ENCODE measurements at regions not wholly inside any gene's neighbourhood (a gene's known extent, or its start where the extent isn't known, plus 50 kb on each side); places are given as distances from the start of the nearest gene placed in this dataset.

DNA sequence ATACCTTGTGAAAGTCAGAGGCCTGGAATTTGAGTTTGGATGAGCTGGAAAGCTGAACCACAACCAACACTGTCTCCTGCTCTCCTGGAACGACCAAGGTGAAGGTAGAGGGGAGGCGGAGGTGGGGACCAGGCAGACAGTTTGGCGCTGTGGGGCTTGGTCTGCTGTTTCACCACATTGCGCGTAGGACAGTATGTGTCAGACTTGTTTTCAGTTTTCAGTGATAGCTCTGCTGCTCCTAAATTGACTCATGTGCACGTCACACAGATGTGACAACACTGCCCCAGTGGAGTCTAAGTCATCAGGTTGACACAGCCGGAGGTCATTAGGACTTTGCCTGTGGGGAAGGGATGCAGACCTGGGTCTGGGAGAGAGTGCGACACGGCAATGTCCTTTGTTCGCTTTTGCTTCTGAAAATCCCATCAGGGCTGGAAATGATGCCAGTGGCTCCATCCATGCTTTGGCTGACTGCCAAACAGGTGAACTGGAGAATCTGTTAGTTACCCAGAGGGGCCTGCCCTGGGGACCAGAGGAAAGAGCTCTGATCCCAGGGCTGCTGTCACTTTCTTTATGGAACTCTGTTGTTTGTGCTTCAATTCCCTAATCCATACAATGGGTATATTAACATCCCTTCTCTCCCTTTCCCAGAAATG, 255.5 kb downstream of the CDC5L start:
- no peak for DNase-seq

- no peak for DNase-seq
These were observed 257.8 kb downstream of the CDC5L start for GRCh38 chr6:44645276-44645675.

DNA sequence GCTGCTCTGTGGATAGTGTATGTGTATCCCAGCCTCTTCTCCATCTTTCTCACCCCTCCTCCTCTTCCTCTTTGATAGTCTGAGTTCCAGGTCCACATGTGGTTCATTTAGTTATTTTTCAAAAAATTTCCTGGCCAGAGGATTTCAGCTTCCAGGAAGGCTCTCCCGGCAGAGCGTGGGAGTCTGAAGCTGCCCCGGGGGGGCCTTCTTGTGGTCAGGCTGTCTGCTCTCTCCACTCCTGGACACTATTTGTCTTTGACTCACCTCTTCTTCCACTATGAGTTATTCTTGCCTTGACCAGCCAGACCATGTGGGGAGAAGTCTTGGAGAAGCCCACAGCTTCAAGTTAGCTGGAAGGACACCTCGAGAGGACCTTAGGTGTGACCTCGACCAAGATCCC, 258.8 kb downstream of the CDC5L start:
- DNase-seq, result no peak

- DNase-seq, result no peak
These were observed 262.0 kb downstream of the CDC5L start for GRCh38 chr6:44649365-44650025.

DNA sequence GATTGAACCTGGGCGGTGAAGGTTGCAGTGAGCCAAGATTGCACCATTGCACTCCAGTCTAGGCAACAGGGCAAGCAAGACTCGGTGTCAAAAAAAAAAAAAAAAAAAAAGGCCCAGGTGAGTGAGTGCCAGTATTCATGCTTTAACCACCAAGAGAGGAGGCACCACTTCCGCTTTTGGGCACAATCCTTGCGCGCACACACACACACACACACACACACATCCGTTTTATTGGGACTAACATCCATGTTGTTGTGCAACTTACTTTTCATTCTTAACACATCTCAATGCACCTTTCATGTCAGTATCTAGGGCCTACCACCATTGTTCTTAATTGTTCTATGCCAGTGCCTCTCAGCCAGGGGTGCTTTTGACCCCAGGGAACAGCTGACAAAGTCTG, 263.0 kb downstream of the CDC5L start:
- no peak for DNase-seq

- no peak for DNase-seq
These were observed 263.4 kb downstream of the CDC5L start for GRCh38 chr6:44650947-44651346.

DNA sequence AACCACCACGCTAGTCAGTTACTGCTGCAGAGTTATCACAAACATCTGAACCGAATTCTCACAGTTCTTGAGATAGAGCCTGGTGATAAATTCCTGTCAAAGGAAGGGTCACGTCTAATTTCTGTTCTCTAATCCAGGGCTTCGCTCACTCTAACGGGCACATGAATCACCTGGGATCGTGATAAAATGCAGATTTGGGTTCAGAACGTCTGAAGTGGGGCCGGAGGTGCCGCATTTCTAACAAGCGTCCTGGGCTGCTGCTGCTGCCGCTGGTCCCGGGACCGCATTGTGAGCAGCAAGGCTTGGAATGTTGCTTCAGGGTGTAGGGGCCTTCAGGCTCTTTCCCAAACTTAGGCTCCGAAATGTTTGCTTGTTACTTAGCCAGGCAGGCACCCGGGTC, 264.1 kb downstream of the CDC5L start:
- DNase-seq, result no peak

DNA sequence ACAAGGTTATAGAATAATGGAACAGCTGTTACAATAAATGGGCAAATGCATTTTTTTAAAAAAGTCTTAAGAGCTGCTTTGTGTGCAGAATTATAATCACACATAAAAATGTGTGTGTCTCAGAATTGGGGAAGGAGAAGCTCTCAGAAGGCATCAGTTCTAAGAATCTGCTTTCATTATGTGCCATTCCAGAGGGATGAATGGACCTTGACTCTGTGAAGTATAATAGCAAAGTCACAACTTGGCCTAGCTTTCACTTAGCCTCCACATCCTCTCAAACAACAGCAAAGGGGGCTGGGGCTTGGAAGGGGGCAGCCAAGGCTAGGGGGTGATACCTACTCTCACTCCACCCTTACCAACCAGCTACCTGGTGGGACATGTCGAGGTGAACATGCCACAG, 265.0 kb downstream of the CDC5L start:
- no peak for DNase-seq

GRCh38 chr6:44653091-44653490, 265.6 kb downstream of the CDC5L start:
- no peak for DNase-seq

GRCh38 chr6:44653761-44654218, 266.3 kb downstream of the CDC5L start:
- no peak for DNase-seq

GRCh38 chr6:44655412-44656342, 268.2 kb downstream of the CDC5L start:
- no peak for DNase-seq

- no peak for DNase-seq
These were observed 269.2 kb downstream of the CDC5L start for GRCh38 chr6:44656691-44657090.

DNA sequence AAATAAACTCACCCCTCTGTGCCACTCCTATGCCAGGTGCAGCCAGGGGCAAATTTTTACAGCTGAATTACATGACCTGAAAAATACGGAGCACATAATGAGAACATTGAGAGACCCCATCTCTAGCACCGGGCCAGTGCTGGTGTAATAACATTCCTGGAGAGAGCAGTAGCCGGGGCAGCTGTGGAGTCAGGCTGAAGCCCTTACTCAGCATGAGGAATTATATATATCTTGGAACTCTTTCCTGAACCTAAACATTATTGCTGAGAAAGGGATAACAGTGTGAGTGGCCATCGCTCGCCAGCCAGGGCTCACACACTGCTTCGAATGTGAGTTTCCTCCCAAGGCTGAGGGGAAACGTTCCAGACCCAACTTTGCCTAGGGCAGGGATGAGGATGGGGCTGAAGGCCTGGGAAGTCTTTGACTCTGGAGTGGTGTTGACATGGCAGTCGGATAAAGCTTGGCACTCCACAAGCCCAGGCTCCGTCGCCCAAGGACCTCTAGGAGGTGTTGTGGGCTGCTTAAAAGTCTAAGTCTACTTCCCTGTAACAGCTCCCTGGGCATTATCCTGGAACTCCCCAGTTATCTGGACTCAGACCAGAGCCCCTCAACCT, 269.8 kb downstream of the CDC5L start:
- DNase-seq, result no peak

GRCh38 chr6:44658571-44658970, 271.1 kb downstream of the CDC5L start:
- no peak for DNase-seq

DNA sequence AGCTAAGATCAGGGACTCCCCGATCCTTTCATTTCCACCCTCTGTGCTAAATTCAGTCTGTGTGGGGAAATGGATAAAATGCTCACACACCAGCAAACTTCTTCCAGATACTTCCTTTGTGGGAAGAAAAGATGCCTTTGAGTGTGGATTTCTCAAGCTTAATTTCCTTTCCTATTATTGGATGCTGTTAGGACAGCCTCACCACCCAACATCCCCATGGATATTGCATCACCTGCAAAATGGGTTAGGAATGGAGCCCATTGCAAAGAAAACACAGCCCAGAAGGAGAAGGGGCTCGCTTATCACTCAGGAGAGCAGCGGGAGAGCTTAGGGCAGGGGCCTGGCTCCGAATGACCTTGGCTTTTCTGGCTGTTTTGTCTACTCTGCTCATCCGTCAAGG, 272.2 kb downstream of the CDC5L start:
- no peak for DNase-seq

DNA sequence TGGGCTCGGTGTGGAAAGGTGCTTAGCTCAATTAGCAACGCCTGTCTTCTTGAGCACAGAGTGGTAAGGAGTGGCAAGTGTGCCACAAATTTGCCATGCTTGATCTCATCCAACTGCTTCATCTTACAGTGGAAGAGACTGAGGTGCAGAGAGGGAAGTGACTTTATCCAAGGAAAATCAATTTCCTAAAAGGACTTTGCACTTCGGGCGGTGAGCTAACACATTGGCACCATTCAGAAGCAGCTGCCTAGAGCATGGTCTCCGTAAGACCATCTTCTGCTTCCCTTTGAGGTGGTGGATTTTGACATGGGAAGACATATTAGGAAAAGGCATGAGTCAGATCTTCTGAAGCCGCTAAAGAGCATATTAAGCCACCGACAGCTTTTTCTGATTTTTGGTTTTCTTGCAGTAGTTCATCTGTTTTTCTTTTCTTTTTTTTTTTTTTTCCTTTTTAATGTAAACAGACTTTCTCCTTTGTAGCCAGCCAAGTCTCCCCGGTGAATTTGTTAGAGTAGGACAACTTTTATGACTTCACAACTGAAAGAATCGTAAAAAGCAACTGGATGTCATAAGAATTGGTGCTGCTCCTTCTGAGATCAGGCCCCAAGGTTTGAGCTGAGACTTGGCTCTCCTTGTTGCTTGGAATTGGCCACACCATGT, 273.2 kb downstream of the CDC5L start:
- DNase-seq, result no peak

- DNase-seq, result no peak
These were observed 273.9 kb downstream of the CDC5L start for GRCh38 chr6:44661221-44662008.

DNA sequence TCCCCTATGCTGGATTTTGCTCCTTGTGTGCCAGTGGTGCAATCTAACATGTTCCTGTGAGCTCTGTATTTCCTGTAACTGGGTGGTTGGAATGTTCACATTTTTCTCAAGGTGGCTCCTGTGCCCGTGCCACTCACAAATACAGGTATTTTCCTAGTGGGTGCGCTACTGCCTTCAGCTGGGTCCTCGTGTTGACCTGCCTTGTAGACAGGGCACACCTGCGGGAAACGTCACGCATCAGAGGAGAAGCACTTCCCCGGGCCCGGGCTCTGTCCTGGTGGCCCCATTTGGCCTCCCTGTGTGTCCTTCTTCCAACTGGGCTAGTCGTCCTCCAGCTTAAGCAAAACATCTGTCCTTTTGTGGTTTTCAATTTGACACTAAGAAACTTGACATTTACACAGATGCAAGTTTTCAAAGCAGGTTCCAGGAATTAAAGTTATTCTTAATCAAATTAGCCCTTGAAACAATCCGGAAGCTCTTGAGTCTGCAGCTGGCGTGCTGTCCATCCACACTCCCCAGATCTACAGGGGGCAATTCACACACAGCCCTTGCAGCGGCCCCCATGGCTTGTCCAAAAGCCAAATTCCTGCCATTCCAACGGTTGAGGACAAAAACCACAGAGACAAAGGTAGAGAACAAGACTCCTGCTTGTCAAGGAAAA, 275.1 kb downstream of the CDC5L start:
- no peak for DNase-seq

DNA sequence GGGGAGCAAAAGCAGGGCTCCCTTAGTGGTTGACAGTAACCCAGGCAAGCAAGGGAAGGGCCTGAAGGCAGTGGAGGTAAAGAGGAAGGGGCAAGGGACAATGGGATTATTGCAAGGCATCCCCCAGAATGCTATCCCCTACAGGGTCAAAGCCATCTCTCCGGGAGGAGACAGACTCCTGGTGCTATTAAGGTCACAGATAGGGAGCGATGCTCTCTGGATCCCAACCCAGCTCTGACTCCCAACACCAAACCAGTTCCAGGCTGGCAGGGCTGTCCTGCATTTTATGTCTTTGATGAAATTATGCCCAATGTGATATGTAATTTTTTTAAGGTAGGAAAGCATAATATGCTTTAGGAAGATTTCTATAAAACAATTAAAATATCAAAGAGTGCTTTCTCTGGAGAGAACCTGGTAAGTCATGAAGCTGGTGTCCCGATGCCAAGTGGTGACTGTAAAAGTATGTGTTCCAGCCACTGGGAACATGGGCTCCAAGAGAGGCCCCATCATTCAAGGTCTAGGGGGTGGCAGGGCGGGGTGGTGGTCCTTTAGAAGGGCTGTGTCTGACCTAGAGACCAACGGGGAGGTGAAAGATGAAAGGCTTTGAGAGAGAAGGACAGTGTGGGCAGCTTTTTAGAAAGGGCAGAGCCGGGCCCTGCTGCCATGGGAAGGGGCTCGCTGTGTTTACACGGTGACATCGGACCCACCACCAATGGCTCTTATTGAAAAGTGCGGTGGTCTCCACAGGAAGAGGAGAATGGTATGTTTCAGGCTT, 276.5 kb downstream of the CDC5L start:
- DNase-seq, result no peak

- no peak for DNase-seq
These were observed 277.2 kb downstream of the CDC5L start for GRCh38 chr6:44664716-44665115.

GRCh38 chr6:44665143-44665542, 277.6 kb downstream of the CDC5L start:
- no peak for DNase-seq

Measured in NCI-H146 (cell line).